NCI-H1436 (cell line): ENCODE measurements at regions not wholly inside any gene's neighbourhood (a gene's known extent, or its start where the extent isn't known, plus 50 kb on each side); places are given as distances from the start of the nearest gene placed in this dataset.

Source experiments
- DNase-seq: peaks from one replicate; lab custom pipeline; 2025; lab: John Stamatoyannopoulos, UW

DNA sequence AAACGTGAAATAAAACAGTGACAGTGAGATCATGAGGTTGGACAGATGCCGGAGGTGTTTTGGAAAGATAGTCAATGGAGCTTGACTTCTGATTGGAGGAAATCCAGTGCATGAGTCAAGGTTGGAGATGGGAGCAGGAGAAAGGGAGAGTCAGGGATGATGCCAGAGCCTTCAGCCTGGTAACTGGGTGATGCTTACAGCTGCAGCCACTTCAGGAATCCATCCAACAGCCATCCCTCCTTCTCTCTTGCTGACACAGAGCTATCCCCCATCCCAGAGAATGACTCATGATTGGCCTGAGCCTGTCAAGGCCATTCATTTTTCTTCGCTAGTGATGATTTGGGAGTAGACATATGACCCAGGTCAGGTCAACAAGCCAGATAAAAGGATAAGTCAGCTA is 112.8 kb downstream of the SAMD5 start:
- DNase-seq, result no peak

DNA sequence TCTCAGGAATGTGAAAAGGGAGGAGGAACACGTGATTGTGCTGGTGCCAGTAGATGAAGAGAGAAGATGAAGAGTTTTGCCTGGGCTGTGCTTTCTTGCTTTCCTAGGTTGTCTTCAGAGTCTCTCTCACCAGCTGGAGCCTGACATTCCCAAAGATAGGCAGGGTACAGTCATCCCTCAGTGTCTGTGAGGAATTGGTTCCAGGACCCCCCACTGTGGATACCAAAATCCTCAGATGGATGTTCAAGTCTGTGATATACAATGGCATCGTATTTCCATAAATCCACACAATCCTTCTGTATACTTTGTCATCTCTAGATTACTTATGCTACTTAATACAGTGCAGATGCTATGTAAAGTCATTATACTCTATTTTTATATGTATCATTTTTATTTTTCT is 113.5 kb downstream of the SAMD5 start:
- no peak for DNase-seq

DNA sequence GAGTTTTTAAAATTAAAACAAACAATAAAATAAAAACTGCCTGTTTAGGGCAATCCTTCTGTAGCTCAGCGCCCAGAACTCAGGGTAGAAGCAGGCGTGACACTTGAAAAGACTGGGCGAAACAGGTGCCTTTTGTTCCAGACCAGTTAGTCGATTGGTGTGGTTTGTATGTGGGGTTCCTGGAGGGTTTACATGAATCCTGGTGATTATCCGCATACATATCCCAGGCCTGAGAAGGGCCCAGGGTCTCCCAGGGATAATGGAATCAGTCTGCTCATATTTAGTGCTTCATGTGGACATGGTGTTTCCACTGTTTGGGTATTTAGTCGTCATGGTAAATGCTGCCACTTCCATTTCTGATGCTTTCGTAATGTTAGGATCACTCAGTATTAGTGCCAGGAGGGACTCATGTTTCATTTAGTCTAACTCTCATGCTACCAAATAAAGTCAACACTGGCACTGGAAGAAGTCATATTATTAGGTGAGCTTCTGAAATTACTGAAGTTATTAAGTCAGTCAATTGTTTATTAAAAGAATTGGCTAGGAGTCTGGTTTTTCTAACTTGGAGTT is 116.5 kb downstream of the SAMD5 start:
- DNase-seq, result no peak

DNA sequence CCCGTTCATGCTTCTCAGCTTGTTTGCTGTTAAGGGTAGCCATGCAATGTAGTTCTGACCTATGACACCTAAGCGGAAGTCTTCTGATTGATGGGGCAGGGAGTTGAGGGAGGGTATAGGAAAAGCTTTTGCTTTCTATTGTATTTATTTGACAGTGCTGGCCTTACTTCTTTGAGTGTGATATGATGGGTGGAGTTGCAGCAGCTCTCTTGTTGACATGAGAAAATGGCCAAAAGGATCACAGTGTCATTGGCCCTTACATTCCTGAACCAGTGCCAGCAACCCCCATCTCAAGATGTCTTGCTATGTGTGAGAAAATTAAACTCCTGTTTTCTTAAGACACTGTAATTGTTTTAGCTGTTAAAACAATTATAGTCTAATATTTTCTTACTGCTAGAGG is 117.5 kb downstream of the SAMD5 start:
- no peak for DNase-seq

DNA sequence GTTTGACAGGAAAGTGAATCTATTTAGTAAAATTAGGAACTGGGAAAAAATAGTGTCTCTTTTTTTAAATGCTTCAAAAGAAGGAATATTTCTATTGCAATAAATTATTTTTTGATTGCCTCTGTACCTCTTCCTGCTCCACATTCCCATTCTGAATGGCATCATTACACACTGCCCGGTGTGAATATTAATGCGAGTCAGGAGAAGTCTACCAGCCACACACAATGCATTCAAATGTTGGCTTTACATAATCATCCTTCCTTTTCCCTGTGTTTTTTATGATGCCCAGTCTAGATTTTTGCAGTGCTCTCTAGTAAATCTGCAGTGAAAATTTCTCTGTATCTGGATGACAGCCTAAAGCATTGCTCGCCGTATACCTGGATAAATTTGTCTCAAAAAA is 118.9 kb downstream of the SAMD5 start:
- no peak for DNase-seq

DNA sequence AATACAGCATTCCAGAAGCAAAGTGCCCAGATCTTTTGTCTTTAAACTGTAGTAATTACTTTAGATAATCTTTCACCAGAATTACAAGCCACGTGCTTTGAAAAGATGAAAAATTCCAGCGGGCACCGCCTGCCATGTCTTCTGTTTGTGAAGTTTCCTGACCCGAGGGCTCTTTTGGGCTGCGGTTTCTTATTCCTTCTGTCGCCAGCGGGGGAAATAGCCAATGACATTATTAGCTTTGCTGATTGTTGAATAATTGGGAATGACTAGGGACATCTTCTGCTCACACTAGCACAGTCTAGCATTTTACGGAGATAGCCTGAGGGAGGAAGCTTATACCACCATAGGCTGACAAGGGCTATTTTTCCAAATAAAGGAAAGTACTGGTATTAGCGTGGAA is 124.7 kb downstream of the SAMD5 start:
- DNase-seq, result no peak

DNA sequence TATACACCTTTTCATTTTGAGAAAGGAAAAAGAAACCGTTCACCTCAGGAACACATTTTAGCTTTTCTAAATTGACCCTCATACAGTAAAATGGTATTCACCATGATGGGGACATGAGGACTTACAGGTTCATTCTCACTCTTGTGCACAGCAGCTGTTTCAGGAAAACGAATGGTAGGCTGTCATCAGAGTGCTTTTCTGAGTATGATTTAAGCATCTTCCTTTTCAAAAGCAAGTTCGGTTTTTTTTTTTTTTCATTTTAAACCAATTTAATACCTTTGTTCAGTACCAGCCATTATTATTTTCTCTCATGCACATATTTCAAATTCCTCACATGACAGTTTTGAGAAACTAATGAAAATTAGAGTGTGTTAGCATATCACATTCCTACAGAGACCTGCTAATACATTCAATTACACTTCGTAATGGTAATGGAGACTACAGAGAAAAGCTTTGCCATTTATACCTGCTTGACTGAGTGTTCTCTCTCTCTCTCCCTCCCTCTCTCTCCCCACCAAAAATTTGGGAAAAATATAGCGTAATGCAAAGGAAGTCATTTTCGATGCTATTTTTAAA is 129.2 kb downstream of the SAMD5 start:
- DNase-seq, result no peak

DNA sequence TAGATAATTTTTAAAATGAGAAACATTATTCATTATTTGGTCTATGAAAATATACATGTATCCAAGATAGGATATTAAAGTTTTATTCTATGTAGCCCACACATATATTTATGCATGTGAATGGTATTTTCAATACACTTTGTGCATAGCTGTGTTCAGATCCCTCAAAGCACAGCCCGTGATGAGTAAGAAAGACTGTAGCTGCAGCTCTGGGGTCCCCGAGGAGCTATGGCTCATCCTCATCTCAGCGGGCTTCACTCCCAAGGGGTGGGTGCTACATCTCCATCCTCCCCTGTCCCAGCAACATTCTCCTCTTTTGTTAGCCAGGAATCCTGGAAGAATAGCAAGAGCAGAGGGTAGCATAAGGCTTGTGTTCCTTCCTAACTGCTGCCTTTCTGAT is 130.8 kb downstream of the SAMD5 start:
- DNase-seq, result no peak

DNA sequence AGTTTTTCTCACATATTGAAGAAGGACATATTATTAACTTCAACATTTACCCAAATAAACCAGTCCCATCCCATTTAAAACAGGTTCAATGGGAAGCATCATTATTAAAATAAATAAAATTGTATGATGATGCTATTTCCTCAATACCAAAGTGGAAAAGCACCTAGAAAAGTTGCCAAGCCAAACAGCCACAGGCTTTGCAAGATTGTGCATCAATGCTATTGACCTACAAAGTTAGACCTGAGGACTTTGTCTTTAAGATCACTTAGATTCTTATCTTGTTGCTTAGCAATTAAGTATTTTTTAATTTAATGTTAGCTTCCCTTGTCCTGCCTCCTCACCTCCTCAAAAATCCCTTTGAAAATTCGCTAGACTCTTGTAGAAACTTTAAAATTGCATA is 132.1 kb downstream of the SAMD5 start:
- no peak for DNase-seq

DNA sequence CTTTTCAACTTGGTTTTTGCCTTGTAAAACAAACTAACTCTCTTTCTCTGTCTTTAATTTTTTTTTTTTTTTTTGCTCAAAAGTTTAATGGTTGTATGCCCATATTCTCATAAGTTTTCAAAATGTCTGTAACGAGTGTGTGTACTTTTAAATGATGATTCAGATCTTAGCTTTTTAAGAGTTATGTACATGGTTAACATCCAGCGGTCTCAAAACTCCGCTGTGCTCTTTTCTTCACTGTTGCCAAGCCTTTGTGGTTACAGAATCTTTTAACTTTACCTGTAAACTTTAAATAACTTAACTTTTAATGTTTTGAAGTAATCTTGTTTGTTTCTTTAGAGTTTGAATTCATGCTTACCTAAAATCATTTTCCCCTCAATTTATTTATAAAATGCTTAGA is 133.0 kb downstream of the SAMD5 start:
- DNase-seq, result no peak

DNA sequence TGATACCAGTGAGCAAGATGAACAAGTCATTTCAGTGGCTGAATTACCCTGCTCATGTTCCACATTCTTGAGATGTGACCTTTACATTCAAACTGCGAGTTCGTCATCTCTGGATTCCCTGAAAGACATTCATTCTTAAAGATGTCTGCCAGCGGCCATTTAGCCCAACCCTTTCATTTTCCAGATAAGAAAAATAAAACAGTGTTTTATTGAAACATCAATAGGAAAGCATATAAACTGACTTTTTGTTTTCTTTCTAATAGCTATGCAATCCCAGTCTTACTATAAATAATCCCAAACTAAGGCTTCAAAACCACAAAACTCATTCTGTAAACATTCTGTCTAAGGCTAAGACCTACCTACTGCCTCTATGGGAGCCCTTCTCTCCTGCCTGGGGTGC is 134.0 kb downstream of the SAMD5 start:
- no peak for DNase-seq

DNA sequence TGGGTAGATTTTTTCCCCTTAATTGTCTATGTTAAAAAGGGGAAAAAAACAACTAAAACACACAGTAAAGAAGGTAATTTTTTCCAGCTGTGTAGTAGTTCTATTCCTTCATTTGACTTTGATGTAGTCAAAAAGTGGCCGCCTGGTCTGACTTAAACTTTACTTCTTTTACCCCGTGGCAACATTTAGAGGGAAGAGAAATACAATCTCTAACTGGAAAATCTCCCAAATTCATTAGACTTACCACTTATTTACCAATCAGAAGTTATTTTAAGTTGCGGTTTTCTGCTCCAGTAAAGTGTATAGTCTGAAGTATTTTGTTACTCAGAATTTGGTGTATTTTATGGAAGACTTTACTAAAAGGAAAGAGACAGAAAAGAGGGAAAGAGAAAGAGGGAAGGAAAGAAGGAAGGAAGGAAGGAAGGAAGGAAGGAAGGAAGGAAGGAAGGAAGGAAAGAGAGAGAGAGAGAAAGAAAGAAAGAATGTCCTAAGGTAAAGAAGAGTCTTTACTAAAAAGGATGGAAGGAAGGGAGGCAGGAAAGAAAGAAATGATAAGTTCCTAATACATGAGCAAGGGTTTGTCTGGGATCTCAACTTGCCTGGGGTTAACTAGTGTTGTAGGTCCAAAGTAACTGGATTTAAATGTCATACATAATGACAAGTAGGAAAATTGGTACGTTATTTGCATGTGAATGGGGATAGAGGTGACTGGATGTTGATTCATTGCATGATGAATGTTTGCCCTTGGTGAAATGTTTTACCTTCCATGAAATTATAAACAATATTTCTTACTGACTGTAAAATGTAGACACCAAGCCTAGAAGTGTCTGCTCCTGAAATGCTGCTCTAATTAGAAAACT is 135.1 kb downstream of the SAMD5 start:
- DNase-seq, result no peak

DNA sequence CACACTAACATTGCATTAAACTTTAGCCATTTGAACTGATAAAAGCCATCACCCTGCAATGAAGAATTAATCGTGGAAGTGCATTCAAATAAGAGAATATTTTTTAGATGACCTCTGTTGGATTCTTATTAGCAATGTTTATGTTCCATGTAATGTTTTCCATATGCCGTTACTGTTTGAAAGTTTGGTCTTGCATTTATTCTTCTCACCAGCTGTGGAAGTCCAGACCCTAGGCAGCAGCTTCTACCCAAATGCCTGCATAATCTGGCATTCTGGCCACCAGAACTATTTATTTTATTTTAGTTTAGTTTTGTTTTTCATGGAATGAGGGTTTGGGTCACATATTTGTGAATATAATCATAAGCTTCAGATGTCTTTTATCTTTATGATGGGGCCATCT is 140.4 kb downstream of the SAMD5 start:
- DNase-seq, result no peak

DNA sequence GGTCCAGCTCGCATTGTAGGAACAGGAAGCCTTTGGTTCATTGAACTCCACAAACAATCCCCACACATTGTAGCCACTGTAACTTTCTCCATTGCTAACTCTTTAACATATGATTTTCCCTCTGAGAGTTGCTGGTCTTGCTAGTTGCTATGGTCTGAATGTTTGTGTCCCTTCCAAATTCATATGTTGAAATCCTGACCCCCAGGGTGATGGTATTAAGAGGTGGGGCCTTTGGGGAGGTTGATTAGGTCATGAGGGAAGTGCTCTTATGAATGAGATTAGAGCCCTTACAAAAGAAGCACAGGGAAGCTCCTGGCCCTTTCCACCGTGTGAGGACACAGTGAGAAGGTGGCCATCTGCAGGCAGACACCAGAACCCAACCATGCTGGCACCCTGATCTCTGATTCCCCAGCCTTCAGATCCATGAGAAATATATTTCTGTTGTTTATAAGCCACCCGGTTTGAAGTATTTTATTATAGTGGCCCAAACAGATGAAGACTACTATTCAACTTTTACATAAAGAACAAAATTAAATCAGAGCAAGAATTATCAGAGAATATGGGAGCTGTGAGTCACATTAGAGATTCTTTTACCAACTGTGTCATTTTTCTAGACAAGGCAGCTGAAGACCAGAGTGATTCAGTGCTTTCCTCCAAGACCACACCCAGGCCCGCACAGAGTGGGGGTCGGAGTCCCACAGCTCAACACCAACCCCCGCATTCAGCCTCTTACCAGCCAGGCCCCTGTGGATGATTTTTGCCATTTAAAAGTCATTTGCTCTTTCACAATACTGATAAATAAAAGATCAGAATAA is 143.0 kb downstream of the SAMD5 start:
- DNase-seq, result no peak

DNA sequence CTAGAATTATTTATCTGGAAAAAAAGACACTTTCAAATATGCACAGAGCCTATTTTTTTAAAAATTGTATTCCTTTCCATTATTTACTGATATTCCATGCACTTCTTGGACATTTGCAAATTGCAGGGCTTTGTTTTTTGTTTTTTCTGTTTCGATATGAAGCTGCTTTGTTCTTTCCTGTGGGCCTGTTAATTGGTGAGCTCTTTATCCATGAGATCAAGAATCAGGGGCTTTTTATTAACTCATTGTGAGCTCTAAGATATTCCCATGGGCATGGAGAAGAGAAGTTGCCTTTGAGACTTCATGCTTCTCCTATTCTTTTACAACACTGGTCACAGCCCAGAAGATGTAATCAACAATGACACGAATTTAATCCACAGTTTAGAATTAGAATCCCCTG is 145.1 kb downstream of the SAMD5 start:
- no peak for DNase-seq

DNA sequence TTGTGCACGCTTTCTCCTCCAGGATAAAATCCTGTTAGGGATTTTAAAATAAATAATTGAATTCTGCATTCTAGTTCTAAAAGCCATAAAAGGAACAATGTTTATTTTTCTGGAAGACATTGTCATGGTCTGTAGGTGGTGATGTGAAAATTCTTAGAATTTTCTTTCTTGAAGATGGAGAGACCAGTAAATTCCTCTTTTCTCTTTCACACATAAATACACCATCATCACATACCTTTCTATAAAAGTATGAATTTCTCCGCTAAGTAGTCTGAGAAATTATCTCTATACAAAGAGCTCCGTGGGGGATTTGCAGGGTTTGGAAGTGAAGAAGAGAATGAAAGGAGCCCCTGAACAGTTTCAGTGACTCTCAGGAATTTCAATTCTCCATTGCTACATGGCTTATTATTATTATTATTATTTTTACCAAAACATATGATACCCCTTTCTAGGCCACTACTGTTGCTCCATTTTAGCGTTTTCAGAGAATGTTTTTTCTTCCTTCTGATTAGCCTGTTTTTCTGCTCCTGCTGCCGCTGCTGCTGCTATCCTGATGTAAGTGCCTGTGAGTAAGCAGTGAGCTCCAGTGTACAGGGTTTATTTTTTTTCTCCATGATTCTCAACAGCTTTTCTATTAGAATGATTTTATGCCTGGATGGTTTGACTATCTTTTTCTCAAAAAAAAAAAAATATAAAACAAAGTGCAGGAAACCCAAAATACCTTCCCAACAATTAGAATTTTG is 145.8 kb downstream of the SAMD5 start:
- DNase-seq, result no peak

DNA sequence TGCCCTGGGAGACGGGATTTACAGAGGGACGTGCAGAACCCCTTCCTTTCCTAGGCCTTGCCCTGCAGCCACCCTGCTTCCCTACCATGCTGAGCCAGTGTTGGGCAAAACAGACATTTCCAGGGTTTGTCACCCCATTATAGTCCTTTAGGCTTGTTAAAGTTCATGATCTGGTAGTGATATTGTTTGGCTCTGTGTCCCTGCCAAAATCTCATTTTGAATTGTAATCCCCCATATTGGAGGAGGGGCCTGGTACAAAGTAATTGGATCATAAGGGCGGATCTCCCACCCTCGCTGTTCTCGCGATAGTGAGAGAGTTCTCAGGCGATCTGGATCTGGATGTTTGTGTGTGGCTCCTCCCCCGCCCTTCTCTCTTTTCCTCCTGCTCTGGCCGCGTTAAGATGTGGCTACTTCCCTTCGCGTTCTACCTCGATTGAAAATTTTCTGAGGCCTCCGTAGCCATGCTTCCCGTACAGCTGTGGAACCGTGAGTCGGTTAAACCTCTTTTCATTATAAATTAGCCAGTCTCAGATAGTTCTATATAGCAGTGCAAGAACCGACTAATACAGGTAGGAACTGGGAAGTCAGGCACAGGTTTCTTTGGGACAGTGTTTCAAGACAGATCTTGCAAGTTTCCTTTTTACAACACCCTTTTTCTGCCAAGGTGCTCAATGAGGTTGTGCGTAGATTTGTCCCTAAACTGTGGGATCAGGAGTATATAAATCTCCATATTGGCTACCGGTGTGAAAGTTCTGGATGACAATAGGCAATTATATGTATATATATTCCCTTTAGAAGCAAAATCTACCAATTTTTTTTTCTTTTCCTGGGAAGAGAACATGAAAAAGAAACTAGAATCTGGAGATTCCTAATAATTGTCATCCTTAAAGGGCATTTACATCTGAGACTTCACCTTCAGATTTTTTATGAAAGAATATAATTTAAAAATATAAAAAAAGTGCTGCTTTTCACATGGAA is 152.1 kb downstream of the SAMD5 start:
- DNase-seq, result no peak

DNA sequence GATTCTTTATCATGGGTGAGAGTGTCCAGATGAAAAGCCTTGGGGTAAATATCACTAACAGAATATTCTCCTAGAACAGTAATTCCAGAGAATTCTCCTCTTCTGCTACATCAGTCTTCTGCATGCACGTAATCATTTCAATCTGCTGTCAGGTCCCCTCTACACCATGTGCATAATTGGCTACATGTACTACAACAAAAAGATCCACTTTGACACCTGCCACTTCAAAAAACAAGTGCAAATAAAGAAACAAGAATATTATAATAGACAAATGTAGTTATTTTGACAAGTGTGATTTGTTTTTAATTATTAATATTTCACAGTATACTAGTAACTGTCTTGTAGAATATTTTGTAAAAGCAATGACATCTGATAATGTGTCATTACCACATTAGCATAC is 154.2 kb downstream of the SAMD5 start:
- no peak for DNase-seq

DNA sequence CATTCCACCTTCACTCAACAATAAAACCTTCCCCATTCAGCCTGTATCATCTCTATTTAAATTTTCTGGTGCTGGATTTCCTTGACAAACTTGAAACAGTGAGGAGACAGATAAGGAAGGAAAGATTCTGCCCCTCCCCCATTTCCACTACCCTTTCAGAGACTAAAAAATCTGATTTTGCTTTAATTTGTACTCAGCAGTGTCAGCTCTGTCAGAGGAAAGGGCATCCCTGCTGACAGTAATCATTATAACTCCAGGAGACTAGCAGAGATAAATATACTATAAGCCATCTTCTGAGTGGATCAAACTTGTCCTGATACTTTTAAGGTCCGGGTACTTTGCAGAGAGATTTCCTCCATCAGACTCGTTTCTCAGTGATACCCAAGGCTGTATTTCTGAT is 155.6 kb downstream of the SAMD5 start:
- no peak for DNase-seq

DNA sequence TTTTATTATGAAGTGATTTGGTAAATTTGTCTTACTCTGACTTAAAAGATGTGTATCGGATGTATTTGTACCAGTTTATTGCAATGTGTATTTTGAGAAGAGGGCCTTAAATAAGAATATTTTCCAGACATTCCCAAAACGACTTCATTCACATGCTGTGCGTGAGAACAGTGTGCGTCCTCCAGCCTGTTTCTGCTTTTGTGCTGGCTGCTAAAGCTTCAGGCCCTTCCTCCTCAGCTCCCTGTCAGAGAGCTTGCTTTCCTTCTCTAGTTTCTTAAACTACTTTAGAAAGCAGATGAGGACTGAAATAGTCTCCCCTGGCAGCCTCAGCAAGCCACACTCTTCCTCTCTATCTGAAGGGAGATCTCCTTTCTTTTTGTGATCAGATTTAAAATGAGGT is 157.8 kb downstream of the SAMD5 start:
- no peak for DNase-seq

DNA sequence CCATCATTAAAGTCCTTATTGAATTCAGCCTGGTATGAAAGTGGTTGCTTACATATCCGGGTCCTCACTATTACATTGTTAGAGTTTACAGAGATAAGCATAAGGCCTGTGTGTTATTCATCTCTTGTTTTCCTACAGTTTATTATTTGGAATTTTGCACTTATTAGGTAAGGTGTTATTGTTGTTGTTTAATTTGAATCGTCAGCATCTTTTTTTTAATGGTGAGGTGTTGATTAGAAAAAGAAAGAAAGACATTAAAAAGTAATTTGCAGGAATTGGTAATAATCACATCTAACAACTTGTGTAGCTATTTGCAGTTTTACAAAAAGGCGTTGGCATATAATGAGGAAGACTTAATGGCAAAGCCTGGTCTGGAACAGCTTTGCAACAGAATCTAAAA is 158.6 kb downstream of the SAMD5 start:
- DNase-seq, result no peak
